COLO668 (cell line): ENCODE measurements at regions not wholly inside any gene's neighbourhood (a gene's known extent, or its start where the extent isn't known, plus 50 kb on each side); places are given as distances from the start of the nearest gene placed in this dataset.

Source experiments
- DNase-seq: peaks from one replicate; lab custom pipeline; 2025; ENCODE audit not compliant: unreplicated experiment; lab: John Stamatoyannopoulos, UW

- DNase-seq = no peak
Observed at GRCh38 chr2:60400462-60401246, 152.8 kb downstream of the BCL11A start.

DNA sequence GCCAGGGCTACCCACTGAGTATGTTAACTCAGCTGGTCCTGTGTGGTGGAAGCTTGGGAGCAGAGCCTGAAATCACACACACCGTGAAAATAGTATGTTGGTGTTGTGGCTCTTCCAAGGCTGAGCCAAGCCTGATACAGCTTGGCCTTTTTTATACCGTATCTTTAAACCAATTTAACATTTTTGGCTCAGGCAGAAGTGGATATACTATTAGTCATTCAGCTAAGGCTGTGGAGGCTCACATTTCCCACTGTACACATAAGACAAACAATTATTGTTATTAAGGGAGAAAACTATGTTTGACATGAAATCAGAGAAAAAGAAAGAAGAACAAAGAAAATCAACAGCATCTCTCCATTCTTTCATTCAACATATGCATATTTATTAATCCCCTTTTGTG, 159.0 kb downstream of the BCL11A start:
- DNase-seq = no peak

GRCh38 chr2:60391649-60392375, 161.6 kb downstream of the BCL11A start:
- DNase-seq = no peak

- peak; percentile 54 for DNase-seq
Observed at GRCh38 chr2:60391230-60391629, 162.2 kb downstream of the BCL11A start.

DNA sequence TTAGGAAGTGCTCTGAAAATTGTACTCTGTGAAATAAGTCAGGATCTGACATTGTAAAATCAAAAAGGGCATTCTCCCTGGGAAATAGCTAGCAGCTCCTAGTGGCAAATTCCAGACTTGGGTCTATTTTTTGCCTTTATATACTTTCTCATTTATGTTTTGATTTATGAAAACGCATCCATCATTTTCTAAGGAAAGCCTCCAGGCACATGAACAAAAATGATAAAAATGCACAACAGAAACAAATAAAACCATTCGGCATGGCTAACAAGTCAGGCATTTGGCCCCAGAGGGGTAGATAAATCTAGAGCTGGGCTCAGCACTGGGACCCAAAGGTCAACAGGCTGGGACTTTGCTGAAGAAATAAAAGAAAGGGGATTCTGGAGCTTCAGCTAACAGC, 167.0 kb downstream of the BCL11A start:
- no peak for DNase-seq

GRCh38 chr2:60385648-60386047, 167.8 kb downstream of the BCL11A start:
- no peak for DNase-seq

DNA sequence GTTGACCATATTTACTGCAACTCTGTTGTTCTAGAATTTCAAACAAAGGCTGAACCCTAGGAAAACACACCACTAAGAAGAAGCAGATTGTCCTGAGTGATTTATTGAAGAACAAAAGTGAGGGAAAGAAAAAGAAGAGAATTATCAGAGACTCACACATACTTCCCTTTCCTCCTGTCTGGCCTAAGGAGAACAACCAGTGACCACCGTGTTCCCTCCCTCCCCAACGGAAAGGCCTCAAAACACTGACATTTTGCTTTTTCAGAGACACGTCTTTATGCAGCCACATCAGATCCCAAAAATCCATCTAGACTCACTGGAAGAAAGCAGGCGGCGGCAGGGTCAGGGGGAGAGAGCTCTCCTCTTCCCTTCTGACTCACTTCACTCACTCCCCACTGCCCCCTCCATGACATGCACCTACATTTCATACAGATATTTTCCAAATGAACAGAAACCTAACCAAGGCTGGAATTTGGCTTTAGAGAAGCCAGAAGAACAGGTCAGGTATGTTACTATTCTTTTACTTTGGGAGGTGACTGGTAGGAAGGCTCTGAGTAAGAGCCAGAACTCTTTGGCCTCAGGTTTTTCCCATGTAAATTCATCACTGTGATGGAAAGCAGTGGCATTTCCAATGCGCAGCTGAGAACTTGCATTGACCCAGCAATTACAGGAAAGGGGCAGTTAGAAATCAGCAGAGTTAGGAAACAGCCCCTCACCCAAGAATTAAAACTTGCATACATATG, 169.9 kb downstream of the BCL11A start:
- no peak for DNase-seq

DNA sequence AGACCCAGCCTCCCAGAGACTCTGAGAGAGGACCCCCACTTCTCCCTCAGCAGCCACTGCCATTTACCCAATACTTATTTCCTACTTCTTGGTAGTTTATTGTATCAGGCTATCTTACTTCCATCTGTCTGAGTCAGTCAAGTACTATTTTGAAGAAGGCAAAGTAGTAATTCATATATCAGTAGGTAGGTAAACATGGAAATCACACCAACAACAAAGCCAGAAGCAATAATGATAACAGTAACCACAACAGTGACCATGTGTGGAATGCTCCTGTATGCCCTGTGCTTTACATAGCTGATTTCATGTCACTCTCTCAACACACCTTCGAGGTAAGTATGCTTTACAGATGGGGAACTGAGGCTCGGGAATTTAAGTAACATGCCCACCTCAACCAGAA, 173.0 kb downstream of the BCL11A start:
- DNase-seq = no peak

DNA sequence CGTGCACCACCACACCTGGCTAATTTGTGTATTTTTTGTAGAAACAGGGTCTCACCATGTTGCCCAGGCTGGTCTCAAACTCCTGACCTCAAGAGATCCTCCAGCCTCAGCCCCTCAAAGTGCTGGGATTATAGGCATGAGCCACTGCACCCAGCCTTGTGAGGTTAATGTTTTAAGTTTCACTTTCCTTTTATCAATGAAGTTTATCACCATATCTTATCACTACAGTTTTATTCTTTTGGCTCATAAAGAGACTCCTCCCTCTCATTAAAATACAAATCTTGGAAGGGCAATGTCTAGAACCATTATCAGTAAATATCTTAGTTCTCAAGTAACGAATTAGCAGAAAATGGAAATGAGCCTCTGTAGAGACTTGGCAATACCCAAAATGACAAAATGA, 173.8 kb downstream of the BCL11A start:
- no peak for DNase-seq

DNA sequence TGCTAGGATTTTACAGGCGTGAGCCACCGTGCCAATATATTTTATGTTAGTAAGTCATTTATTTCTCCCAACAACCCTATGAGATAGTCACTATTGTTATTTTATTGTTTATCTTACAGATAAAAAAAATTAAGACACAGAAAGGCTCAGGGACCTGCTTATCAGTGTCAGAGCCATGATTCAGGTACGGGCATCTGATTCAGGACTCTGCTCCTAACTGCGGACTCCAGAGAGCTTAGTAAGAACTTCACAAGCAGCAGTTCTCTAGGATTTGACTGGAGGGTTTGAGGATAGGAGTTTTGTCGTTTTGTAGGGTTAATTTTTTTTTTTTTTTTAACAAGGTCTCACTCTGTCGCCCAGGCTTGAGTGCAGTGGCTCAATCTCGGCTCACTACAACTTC, 174.2 kb downstream of the BCL11A start:
- no peak for DNase-seq

DNA sequence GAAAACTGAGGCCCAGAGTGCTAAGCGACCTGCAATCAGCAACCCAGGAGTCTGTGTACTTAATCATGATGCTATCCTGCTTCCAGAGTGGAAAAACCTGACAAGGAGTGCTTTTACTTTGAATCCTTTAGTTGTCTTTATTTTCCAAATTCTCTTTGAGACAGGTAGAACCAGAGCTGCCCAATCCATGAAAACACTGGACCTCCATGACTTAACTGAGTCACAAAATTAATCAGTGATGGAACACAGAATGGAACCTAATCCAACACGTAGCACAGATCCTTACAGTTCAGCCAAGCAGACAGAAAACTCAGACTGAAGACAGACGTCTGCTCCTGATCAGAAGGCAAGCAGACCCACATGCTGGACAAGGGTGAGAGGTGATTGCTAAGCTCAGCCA, 175.6 kb downstream of the BCL11A start:
- no peak for DNase-seq

DNA sequence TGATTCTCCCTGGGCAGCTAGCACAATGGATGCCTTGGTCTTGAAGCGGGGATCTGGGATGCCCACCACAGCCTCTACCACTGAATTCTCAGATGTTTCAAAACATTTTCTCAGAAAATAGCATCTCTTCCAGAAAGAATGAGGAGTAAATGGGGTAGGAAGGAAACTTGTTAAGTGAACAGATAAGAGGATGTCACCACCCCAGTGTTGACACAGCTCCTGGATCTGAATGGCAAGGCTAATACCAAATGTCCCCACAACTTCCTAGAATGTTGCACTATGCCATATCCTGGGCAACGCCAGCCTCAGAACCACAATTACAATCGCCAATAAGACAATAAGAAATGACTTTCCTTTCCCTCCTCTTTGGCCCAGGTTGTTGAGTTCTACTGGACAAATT, 177.2 kb downstream of the BCL11A start:
- no peak for DNase-seq

- no peak for DNase-seq
Observed at GRCh38 chr2:60371681-60372080, 181.8 kb downstream of the BCL11A start.

DNA sequence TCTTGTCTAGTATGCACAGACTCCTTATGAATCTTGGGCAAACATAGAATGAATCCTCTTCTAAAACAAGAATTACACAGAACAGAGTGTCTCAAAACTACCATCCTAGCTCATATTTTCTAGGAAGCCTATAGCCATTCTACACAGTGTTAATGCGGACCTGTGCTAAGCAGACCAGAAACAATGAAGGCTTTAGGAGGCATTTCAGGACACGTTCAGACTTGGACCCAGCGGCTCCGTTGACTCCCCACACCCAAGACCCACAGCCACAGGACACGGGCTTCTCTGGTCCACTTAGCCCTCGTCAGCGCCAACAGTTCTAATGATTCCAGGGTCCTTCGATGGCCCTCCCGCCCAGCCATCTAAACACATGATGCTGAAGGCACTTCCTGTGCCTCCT, 182.2 kb downstream of the BCL11A start:
- no peak for DNase-seq

GRCh38 chr2:60370814-60371213, 182.6 kb downstream of the BCL11A start:
- DNase-seq = no peak

- no peak for DNase-seq
Observed at GRCh38 chr2:60368456-60368855, 185.0 kb downstream of the BCL11A start.

DNA sequence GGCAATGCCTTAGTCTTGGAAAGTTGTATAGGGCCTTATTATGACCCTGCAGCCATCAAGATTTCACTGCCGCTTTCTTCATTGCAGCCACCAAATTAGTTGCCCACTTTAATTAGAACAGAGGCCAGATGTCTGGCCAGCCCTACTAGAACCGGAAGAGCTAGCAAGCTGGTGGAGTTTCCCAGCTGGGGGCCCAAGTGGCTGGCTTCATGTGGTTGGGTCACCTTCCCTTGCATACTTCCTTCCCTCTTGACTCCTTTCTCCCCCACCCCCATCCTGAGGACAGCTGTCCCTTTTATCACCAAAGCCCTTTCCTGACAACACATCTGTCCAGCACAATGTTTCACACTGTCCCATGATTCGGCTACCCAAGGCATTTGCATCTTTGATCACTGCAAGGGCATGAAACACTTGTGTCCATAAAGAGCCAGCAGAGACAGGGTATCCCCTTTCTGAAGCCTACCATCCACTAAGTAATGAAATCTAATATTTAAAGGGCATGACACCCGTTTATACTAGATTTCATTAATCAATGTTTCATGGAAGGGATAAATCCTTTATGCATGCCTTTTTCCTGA, 187.2 kb downstream of the BCL11A start:
- no peak for DNase-seq

DNA sequence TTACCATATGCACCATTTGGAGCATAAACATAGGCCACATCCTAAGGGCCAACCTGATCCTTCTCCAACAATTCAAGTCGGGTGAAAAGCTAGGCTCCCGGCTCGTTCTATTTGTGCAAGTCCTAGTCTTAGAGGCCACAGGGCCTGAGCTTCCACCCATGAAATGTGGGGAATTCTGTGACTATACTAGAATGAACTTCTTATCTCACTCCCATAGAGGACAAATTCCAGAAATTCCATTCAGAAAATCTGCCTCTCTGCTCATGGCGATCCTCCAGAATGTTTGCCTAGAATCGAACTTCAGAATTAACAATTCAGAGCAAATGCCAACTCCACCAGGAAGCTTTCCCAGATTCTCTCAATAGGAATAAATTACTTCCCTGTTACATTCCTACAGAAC, 187.9 kb downstream of the BCL11A start:
- no peak for DNase-seq

DNA sequence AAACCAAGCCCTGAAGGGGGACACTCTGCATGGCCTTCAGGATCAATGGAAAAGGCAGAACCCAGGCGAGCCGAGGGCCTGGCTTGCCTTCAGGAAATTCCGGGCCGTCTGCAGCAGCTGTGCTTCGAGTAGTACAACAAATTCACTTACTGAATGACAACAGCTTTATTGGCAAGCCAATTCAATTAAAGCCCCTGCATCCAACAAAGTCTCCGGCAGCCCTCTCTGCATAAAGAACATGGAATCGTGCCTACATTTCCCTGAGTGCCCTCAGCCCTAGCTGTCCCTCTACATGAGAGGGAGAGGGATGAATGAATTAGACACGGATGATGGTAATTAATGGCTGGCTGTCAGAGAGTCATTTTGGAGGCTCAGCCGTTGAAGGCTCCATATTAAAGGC, 189.0 kb downstream of the BCL11A start:
- DNase-seq = no peak

DNA sequence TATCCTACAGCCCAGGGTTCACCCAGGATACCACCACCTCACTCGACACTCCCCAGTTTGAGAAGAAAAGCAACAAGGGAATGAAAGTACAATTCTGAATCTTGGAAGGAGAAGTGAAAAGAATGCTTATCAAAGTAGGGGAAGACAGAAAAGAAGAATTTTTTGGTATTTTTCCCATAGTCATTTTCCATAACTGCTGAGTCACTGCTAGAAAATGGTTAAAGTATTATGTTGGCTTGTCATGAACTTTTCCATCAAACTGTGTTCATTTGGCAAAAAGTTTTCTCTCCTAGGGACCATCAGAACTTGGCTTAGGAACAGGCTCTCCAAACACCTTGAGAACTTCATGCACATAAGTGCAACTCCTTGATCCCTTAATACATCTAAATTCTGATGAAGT, 192.0 kb downstream of the BCL11A start:
- no peak for DNase-seq

- DNase-seq = no peak
Observed at GRCh38 chr2:60359569-60359968, 193.9 kb downstream of the BCL11A start.

DNA sequence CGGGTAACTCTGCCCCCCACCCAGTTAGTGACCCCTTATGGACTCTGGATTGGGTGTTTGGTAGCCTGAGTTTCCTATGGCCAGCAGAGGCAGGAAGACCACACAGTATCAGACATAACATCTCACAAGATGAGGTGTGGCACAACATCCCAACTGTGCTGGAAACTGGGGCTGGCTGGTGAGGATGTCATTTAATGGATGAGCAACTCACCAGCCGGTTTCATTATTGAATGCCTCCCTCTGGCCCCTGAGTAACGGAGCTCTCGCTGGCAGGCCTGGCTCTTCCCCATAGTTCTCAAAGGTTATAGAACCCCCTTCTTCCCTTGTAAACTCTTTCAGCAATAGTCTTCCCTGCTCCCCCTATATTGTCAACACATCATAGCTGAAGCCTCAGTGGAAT, 195.0 kb downstream of the BCL11A start:
- DNase-seq = no peak
